HG03571 (cell line): ENCODE measurements at regions not wholly inside any gene's neighbourhood (a gene's known extent, or its start where the extent isn't known, plus 50 kb on each side); places are given as distances from the start of the nearest gene placed in this dataset.
"Not testable (repeated sequence)": the region's sequence is repeated elsewhere in the genome, so short reads cannot be mapped to it uniquely, and the experiment has no call there.

Experiments used
- ATAC-seq: cut with Tn5 transposase; IDR thresholded peaks from one replicate; pipeline ENCODE4 v1.9.1; 2021; ENCODE audit not compliant: unreplicated experiment

DNA sequence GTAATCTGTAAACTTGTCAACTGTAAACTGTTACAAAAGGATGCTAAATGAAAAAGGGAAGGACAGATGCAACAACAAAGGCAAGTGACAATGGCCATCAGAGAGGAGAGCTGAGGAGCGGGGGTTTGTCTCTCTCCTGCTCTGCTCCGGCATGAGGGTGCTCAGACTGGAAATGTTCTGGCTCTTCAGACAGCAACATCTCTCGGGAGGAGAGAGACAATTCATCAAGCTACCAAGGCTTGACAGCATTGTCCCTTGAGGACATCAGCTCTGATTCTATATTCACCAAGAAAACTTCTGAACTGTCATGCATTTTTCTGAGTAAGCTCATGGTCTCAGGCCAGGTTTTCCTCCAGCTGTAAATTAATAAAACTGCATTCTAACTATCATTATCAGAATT is 408.2 kb downstream of the IGSF11 start:
- no peak for ATAC-seq

DNA sequence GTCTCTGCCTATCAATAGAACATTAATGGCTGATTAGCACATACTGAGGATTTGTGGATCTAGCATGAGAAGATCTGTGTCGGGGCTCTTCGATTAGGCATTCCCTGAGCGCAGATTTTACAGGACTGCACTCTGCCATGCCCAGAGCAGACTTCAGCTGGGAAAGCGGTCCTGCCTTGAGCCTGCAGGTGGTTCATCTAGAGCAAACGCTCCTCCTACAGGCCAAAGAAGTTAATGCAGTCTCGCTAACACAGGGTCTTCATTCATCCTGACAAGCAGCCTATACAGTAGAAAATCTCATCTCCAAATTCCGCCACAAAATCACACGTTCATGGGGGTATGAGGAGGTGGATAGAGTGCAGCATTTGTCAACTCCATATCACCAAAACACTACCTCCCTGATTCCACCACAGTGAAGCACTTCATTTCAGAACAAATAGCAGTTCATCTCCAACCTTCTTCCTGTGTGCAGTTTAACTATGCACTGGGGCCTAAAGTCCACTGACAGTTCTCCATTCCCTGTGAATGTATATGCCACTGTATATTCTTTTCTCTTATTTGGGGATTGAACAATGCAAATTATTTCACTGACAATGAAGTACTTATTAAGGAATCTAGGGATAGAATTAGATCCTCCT is 405.8 kb downstream of the IGSF11 start:
- peak; percentile 95 for ATAC-seq

DNA sequence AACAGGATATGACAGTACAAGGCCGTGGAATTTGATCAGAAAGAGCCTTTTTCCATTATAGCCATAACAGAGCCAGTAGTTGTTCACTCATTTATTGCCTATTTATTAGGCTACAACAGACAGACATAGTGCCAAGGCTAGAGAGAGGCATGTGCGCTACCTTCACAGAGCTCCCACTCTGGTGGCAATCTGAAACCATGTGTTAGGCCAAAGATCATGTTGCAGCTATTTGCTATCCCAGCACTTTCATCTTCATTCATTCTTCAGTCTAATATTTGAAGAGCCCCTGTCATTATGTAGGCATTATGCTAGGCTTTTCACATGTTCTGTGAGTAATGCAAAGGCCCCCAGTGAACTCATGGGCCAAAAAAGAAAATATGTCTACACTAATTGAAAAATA is 404.8 kb downstream of the IGSF11 start:
- ATAC-seq: no peak

DNA sequence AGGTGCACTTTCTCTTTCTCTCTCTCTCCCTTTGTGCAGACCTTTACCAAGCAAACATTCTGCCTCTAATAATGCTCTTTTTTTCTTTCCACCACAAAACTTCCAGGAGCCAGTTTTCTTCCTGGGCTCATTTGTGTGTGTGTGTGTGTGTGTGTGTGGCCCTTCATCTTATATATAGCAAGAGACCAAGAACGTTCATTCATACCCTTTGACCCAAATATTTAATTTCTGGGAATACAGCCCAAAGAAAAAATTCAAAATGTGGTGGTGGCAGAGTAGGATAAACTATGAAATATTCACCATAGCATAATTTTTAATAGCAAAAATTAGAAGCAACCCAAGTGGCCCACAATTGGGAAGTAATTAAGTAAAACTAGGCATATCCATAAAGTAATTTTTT is 398.9 kb downstream of the IGSF11 start:
- ATAC-seq: no peak

DNA sequence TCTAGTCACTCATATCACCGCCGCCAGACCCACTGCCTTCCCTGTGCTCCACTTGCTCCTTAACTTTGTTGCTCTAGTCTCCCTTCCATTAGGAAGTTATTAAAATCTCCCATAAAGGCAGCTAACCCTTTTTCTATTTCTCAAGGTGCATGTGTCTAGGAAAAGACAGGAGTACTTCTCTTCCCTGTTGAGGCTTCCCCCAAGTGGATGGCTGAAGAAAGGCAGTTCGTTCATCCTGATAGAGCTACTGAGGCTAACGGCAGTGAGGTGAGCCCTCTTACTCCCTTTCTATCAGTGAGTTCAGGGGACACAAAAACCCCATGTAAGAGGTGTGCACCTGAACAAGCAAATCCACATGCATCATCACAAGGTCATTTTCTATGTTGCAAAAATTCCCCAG is 397.8 kb downstream of the IGSF11 start:
- no peak for ATAC-seq

DNA sequence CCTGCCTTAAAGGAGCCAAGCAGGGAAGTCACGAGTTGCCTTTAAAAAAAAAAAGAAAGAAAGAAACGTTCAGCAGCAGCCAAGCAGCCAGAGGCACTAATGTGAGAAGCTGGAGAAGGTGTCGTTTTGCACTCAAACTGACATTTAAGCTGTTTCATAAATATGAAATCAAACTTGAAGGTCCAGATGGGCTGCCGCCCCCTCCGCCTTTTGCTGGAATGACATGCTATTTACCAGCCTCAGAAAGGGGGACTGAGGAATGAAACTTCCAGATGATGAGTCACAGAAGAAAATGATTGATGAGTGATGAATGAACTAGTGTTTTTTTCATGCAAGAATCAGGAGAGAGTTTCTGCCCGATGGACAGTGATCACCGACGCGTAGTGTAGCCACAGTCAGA is 396.8 kb downstream of the IGSF11 start:
- ATAC-seq: no peak

DNA sequence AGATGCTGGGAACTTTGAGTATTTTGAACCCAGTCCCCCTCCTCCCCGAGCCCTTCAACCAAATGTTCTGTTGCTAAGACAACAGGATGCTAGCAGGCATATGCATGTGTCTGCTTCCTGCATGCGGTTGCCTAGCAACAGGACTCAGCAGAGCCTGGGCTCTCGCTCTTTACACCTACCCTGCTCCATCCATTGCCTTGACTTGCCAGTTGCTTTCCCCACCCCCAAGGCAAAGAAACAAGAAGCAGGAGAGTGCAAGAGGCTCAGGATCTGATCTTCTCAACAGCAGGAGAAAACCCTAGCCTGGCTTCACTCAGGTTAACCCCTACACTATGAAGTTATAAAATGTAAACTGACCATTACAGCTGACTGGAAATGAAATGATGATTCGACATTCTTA is 393.0 kb downstream of the IGSF11 start:
- ATAC-seq: no peak

DNA sequence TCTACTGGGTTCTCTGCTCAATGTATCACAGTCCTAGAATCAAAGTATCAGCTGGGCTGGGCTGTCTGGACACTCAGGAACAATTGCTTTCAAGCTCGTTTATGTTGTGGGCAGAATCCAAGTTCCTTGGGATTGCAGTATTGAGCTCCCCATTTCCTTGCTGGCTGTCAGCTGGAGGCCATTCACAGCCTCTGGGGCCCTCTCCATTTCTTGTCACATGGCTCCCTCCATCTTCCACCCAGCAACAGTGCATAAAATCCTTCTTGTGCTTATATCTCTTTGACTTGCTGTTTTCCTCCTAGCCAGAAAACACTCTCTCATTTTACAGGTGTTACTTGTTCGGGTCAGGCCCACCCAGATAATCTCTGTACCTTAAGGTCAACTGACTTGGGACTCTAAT is 363.5 kb downstream of the IGSF11 start:
- no peak for ATAC-seq

DNA sequence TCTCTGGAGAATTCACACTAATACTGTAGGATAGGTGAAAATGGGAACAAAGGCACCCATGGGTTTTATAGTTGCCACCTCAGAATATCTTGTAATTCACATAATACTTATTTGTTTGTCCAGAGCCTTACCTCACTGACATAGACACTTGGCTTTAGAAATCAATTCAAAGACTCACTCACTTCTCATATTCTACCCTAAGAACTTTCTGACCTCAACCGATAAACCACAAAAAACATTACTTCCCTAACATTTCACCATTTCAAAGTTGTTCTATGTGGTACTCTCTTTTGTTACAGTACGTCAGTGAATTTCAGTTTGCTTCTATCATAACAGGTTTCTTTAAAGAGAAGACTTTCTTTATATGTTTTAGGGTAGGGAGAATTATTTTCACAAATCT is 359.3 kb downstream of the IGSF11 start:
- no peak for ATAC-seq

DNA sequence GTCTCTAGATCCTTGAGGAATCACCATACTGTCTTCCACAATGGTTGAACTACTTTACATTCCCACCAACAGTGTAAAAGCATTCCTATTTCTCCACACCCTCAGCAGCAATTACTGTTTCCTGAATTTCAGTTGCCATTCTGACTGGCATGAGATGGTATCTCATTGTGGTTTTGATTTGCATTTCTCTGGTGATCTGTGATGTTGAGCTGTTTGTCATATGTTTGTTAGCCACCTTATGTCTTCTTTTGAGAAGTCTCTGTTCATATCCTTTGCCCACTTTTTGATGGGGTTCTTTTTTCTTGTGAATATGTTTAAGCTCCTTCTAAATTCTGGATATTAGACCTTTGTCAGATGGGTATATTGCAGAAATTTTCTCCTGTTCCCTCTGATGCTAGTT is 356.0 kb downstream of the IGSF11 start:
- ATAC-seq: not testable (repeated sequence)

DNA sequence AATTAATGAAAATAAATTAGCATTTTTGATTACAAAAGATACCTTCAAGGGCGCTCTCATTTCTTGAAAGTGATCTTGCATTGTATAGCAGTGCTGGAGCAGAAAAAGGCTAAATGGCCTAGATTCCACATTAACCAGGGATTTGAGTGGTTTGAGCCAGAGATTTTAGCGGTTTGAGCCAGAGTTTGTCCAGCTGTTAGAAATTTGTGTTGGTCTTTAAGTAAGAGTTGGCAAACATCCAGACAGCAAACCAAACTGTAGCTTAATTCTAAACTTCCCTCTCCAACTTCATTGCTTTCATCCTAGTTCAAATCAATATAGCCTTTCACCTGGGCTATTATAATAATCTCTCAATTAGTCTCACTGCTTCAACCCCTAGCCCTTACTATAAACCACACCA is 351.7 kb downstream of the IGSF11 start:
- no peak for ATAC-seq

DNA sequence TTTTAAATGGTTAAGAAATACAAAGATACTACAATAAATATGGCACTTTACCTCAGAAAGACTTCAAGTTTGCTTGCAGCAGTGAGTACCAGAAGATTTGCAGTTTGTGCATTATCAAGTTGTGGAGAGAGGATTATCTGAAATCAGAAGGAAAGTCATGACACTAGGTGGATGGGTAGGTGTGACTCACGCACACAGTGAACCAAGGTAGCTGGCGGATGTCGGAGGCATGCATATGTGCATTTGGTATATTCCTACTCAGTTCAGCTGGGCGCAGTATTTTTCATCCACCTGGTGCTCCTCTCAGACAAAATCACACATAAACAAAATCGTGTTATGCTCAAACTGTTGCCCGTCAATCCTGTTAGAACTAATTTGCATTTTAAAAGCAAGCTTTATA is 351.0 kb downstream of the IGSF11 start:
- ATAC-seq: no peak

DNA sequence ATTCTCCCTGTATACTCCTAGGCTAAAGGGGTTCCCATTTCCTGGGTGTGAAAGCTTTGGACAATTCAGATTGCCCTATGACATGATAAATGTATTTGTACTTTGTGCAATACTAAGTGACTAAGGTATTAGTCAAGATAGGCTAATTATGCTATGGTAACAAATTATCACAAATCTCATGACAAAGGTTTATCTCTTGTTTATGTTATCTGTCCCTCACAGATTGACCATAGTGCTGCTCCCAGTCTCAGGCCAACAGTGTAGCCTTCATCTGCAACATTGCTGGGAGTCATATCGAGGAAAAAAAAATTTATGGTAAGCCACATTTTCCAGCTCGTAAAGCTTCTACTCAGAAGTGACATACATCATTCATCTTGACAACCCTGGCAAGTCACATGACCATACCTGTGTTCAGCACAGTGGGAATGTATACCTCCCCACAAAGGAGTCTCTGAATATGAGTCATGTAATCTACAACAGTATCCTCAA is 346.2 kb downstream of the IGSF11 start:
- no peak for ATAC-seq

DNA sequence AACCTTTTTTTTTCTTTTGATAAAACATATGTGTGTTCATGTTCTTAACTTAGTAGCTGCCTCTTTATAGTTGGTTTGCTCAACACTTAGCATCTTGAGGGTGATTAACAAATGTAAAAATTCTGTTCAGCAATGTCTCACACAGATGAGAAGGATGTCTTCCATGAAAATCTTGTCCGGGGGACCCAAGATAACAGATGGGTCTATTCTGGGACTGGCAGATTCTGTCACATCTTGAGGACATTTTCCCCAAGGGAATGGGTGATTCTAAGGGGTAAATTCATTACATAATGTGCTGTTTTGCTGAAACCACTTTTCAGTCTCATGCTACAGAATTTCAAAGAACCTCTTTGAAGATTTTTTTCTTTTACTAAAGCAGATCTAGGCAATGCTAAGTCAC is 342.2 kb downstream of the IGSF11 start:
- no peak for ATAC-seq

DNA sequence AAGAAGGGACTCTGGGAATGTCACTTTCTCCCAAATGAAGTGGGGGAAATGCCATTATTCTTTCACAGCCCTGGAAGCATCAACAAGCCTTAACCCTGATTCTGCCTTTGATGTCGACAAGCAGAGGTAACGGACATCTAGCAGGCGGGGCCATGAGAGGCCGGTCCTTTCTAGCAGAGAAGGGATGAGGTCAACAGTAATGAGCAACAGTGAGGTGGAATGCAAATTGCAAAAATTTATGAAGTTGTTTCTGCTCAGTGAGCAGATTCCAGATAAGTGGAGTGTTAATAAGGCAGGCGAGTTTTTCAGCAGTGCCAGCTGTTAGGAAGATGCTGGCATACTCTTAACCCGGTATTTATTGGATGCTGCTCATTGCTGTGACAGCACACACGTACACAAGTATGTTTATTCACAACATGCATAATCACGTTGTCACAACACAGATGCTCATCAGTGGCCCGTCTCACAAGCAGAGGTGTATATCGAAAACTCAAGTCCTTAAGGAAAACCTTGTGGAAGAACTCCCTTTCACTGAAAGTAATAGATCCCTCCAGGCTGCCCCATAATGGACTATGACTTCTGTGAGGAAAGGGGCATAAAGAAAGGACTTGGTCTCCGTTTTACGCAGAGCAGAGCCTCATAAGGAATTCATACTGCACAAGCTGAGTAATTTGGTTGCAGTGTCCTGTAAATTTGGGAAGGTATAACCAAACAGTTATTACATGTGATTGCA is 329.0 kb downstream of the IGSF11 start:
- ATAC-seq: no peak

DNA sequence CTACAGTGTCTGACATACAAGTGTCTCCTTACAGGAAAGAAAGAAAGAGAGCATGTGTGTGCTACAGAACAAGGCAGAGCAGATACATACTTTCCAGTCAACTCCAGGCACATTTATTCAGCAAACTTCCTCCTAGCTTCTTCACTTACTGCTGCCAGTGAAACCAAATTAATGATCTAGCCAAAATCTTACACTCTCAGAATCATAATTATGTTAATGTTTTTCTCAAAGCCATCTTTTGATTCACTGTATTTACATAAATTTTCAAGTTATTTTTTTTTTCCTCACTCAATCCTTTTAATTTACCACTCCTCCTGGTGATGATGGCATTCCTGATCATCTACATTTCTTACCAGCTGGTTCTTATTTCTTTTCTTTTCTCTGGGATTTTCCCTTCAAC is 326.7 kb downstream of the IGSF11 start:
- no peak for ATAC-seq

DNA sequence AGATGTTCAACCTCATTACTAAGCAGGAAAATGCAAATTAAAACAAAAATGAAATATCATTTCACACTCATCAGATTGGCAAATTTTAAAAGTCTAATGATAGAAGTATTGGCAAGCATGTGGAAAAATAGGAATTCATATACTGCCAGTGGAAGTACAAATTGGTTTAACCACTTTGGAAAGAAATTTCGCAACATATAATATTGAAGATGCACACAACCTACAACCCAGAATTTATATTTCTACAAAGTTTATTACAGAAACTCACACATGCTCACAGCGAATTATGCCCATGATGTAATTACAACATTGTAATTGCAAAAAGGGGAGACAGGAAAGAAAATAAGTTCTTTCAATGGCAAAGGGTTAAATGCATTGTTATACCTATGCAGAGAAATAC is 324.1 kb downstream of the IGSF11 start:
- no peak for ATAC-seq

DNA sequence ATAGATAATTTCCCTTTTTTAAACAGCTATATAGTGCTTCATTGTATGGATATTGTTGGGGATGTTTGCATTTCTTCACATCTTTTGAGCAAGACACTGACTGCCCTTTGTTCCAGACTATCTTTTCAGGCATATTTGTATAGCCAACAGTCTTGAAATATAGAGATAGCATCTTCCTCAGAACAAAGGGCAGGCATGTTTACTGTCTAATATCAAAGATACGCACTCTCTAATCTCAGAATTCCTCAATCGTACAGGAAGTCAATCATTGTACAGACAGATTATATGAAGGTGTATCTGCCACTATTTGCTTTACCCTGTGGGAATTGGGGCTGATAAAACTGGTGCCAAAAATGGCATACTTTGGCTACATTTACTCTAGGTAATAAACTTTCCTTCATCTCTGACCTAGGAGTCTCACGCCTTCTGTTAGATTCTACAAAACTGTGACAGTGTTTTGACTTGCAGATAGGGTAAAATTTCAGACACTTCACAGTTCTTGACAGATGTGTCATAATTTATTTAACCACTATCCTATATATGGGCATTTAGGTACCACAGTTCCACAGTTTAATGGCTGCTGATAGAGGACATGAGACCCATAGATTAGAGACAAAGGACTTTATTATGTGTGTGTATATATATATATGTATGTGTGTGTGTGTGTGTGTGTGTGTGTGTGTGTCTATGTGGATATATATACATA is 321.0 kb downstream of the IGSF11 start:
- no peak for ATAC-seq

DNA sequence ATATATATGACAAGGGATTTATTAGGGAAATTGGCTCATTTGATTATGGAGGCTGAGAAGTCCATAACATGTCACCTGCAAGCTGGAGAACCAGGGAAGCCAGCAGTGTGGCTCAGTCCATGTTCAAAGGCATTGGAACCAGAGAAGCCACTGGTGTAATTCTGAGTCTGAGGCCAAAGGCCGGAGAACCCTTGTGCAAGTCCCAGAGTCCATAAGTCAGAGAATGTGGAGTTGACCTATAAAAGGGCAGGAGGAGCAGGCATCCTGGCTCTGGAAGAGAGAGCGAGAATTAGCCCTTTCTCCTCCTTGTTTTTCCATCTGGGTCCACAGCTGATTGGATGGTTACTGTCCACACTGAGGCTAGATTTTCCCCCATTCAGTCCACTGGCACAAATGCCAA is 319.8 kb downstream of the IGSF11 start:
- ATAC-seq: no peak

DNA sequence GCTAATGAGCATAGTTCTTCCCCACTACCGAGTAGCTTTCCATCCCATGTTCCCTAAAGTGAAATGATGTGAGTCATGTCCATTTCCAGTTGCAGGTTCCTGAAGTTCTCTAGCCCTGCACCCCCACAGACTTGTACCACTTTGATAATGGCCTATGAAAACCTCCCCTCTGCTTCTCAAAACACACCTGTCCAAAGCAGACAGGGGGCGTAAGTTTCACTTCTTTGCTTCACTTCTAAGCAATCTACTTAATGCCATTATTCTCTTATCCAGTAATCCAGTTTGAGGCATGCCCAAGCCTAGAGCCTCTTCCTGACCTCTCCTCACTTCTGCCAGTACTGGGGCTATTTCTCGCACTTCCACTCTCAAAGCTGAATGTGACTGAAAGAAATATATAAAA is 305.1 kb downstream of the IGSF11 start:
- ATAC-seq: no peak

DNA sequence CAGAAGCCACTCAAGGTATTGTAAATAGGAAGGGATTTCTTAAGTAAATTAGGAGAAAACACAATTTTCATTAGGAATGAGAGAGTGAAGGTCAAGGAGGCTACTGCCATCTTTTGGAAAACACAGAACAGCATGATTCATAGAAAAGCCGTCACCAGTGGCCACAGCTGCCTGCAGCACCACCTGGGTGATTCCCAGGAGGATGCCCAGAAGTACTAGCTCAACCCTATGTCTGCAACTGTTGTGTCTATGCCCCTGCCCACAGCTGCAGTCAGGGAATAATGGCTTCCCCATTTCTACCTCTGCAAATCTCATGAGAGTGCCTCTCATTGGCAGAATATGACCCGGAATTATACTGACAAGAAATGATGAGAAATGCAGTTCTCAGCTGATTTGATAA is 300.0 kb downstream of the IGSF11 start:
- ATAC-seq: no peak

DNA sequence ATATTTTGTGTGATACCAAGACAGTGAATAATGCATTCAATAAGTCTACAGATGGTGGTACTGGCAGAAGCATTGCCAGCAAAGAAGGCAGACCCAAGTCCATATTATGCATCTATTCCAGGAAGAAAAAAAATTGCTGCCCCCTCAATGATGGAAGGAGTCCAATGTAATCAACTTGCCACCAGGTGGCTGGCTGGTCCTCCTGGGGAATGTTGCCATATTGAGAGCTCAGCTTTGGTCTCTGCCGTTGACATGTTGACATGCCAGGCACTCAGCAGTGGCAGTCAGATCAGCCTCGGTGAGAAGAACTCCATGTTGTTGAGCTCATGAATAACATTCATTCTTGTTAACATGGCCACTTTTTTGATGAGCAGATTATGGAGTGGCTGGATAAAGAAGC is 298.5 kb downstream of the IGSF11 start:
- ATAC-seq: no peak
